Gastroesophageal sphincter (tissue), 3 donors: ENCODE measurements at regions not wholly inside any gene's neighbourhood (a gene's known extent, or its start where the extent isn't known, plus 50 kb on each side); places are given as distances from the start of the nearest gene placed in this dataset.

Source experiments
- CTCF ChIP-seq, 4 experiments: fragments of 200-600 bp in 2 of 4; fragments of 450-650 bp in 2 of 4; sonication (generic) in 1 of 4; IDR thresholded peaks; one replicate each; pipeline ENCODE4 v1.5.1; 2017 to 2019; ENCODE audit warnings: antibody characterized with exemption in 4 of 4, mild to moderate bottlenecking in 2 of 4, moderate library complexity in 2 of 4
- EP300 ChIP-seq: sonication (generic); formaldehyde crosslinking; IDR thresholded peaks from one replicate; pipeline ENCODE4 v1.6.1; 2017; ENCODE audit warnings: antibody characterized with exemption, mild to moderate bottlenecking
- POLR2A ChIP-seq, 2 donors: fragments of 450-650 bp; IDR thresholded peaks; one replicate each; pipeline ENCODE4 v1.6.1; 2017; ENCODE audit warnings: antibody characterized with exemption in 2 of 2, mild to moderate bottlenecking in 2 of 2, moderate library complexity in 1 of 2
- POLR2AphosphoS5 ChIP-seq: sonication (generic); formaldehyde crosslinking; IDR thresholded peaks from one replicate; pipeline ENCODE4 v1.6.1; 2017; ENCODE audit warnings: antibody characterized with exemption

- TF ChIP-seq POLR2A (IDR thresholded peaks at IDR 0.05) (no peak), CTCF (IDR thresholded peaks at IDR 0.05) (no peak), POLR2AphosphoS5 (no peak), EP300 (no peak)
Measured at GRCh38 chr12:107415834-107416233, 269.8 kb upstream of the PWP1 start.
